ENCODE measurements at regions not wholly inside any gene's neighbourhood (a gene's known extent, or its start where the extent isn't known, plus 50 kb on each side); places are given as distances from the start of the nearest gene placed in this dataset.

DNA sequence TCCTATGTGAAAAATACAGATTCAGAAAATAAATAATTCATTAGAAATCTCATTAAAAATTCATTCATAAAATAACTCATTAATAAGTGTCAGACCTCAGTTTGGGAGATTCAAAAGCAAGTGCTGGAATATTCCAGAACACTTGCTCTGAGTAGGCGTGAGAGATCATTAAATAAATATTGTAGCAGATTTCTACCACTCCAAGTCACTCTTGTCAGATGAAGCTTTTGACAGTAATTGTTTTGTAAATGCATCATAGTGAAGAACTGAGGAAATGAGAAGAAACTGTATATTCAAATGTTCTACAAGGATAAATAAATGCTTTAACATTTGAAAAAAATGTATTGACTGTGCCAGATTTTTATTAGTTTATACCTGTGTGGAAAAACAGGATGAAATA is 1228.1 kb downstream of the SLITRK1 start:
- Histone ChIP-seq H3K9ac (replicated peaks; ENCODE audit: extremely low read depth, insufficient read depth, low read length) (no peak overlapping the region), H3K79me2 (ENCODE audit: control insufficient read depth, insufficient read depth, low read length) (no peaks in the 10 kb centered on the region), H4K20me1 (replicated peaks; ENCODE audit: control insufficient read depth, extremely low read depth, insufficient read depth, low read length) (no peaks in the 10 kb centered on the region), H3K4me2 (ENCODE audit: insufficient read depth, low read length) (no peak overlapping the region), H3K27me3 (ENCODE audit: control insufficient read depth in 2 of 2, insufficient read depth in 2 of 2, low read length in 2 of 2) (no peaks in the 10 kb centered on the region), H3K9me1 (replicated peaks; ENCODE audit: control insufficient read depth, extremely low read depth, insufficient read depth, low read length) (no peaks in the 10 kb centered on the region), H3K4me3 (replicated peaks in 1 of 3; ENCODE audit: insufficient read depth in 1 of 3, low read depth in 1 of 3, low read length in 3 of 3) (no peak overlapping the region), H3K4me1 (ENCODE audit: control insufficient read depth, extremely low read depth, insufficient read depth, low read length) (no peaks in the 10 kb centered on the region), H3K27ac (ENCODE audit: insufficient read depth, low read depth, low read length) (no peak overlapping the region), H2AFZ (ENCODE audit: low read depth, low read length) (no peak overlapping the region), H3K9me3 (replicated peaks; ENCODE audit: control insufficient read depth, insufficient read depth, low read length) (no peaks in the 10 kb centered on the region), H3K36me3 (ENCODE audit: control insufficient read depth in 2 of 2, extremely low read depth in 1 of 2, insufficient read depth in 2 of 2, low read length in 2 of 2) (no peaks in the 10 kb centered on the region)
- FAIRE-seq (no peak), DNase-seq (ENCODE audit: low read depth, low spot score) (no peak)
- intact Hi-C loops (cut with micrococcal nuclease): no loop called here
- POLR2A ChIA-PET: no interaction called here
- no peak for TF ChIP-seq MAX (IDR thresholded peaks at IDR 0.05; ENCODE audit: insufficient read depth, insufficient read length)
- no peak for TF ChIP-seq POLR2A (IDR thresholded peaks at IDR 0.05; ENCODE audit: low read depth, low read length)
- no peak for TF ChIP-seq FOS (IDR thresholded peaks at IDR 0.05; ENCODE audit: borderline replicate concordance, insufficient read depth, low read length)
- no peak for TF ChIP-seq POLR2AphosphoS5 (IDR thresholded peaks at IDR 0.05; ENCODE audit: insufficient read depth, low read depth, low read length)
- no peak for TF ChIP-seq GATA2 (IDR thresholded peaks at IDR 0.05; ENCODE audit: insufficient read depth, insufficient read length, low read depth, low read length)
- TF ChIP-seq, protein P1, sequence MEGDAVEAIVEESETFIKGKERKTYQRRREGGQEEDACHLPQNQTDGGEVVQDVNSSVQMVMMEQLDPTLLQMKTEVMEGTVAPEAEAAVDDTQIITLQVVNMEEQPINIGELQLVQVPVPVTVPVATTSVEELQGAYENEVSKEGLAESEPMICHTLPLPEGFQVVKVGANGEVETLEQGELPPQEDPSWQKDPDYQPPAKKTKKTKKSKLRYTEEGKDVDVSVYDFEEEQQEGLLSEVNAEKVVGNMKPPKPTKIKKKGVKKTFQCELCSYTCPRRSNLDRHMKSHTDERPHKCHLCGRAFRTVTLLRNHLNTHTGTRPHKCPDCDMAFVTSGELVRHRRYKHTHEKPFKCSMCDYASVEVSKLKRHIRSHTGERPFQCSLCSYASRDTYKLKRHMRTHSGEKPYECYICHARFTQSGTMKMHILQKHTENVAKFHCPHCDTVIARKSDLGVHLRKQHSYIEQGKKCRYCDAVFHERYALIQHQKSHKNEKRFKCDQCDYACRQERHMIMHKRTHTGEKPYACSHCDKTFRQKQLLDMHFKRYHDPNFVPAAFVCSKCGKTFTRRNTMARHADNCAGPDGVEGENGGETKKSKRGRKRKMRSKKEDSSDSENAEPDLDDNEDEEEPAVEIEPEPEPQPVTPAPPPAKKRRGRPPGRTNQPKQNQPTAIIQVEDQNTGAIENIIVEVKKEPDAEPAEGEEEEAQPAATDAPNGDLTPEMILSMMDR (IDR thresholded peaks at IDR 0.05; ENCODE audit: extremely low read depth in 1 of 2, insufficient read depth in 1 of 2, low read depth in 1 of 2, low read length in 2 of 2): no peak
- TF ChIP-seq JUN (IDR thresholded peaks at IDR 0.05; ENCODE audit: borderline replicate concordance, insufficient read depth, insufficient read length, low read depth): no peak
- TF ChIP-seq EZH2 (IDR thresholded peaks at IDR 0.05; ENCODE audit: borderline replicate concordance, low read depth, low read length, severe bottlenecking): no peak
- no peak for TF ChIP-seq MYC (IDR thresholded peaks at IDR 0.05; ENCODE audit: low read depth, low read length)
- dilution Hi-C loops (cut with MboI; ENCODE audit: extremely low pct_ligation_motif_present, low sequenced_read_pairs): no loop called here
- no TSS peak for BruUV-seq (replicated peaks)
- CTCF ChIA-PET: no interaction called here

Measured in endothelial cell of umbilical vein (primary cell).